H1 (cell line): ENCODE measurements at regions not wholly inside any gene's neighbourhood (a gene's known extent, or its start where the extent isn't known, plus 50 kb on each side); places are given as distances from the start of the nearest gene placed in this dataset.

Experiments used
- CTCF ChIA-PET: fragments of 300-600 bp; sonication (Branson Sonifier 250); formaldehyde crosslinking; loops from one replicate; lab custom pipeline; 2021; ENCODE audit not compliant: partially characterized antibody; lab: Charles Lee
- POLR2A ChIA-PET: fragments of 300-600 bp; sonication (Branson Sonifier 250); formaldehyde crosslinking; loops from one replicate; lab custom pipeline; 2021; ENCODE audit warnings: inconsistent platforms; ENCODE audit not compliant: partially characterized antibody; lab: Charles Lee
- DNase-seq, 2 experiments: peaks; one replicate each; pipeline versions ENCODE4 v3.0.0 to v3.0.0-alpha.2; 2010 to 2022; ENCODE audit warnings: low spot score in 2 of 2, low read depth in 1 of 2, mixed read lengths in 1 of 2
- FAIRE-seq: peaks from 2 replicates; lab custom pipeline; 2011; peaks lifted over from hg19 to GRCh38; lab: Jason Lieb, UNC
- H2AFZ ChIP-seq: 2 replicates; pipeline ENCODE4 v1.8.1; 2012; ENCODE audit warnings: low read length, inconsistent platforms
- H2AK5ac ChIP-seq: 2 replicates; pipeline ENCODE4 v1.6.1; 2013; ENCODE audit warnings: low read depth, low read length
- H2BK120ac ChIP-seq: replicated peaks from 2 replicates; pipeline ENCODE3; 2013; ENCODE audit warnings: low read depth, low read length, inconsistent platforms
- H2BK12ac ChIP-seq: 2 replicates; pipeline ENCODE4 v1.6.1; 2013; ENCODE audit warnings: low read depth, low read length
- H2BK15ac ChIP-seq: 2 replicates; pipeline ENCODE4 v1.6.1; 2013; ENCODE audit warnings: low read length
- H2BK20ac ChIP-seq: 2 replicates; pipeline ENCODE4 v1.6.1; 2013; ENCODE audit warnings: low read length
- H2BK5ac ChIP-seq: 2 replicates; pipeline ENCODE4 v1.6.1; 2013; ENCODE audit warnings: low read depth, low read length
- H3K14ac ChIP-seq: 2 replicates; pipeline ENCODE4 v1.6.1; 2013; ENCODE audit warnings: inconsistent platforms; ENCODE audit not compliant: insufficient read length
- H3K18ac ChIP-seq: 2 replicates; pipeline ENCODE4 v1.6.1; 2013; ENCODE audit warnings: low read length; ENCODE audit errors: extremely low read depth
- H3K23ac ChIP-seq: 2 replicates; pipeline ENCODE4 v1.6.1; 2013; ENCODE audit warnings: inconsistent platforms; ENCODE audit not compliant: insufficient read length
- H3K23me2 ChIP-seq: 2 replicates; pipeline ENCODE4 v1.6.1; 2013; ENCODE audit warnings: low read depth, low read length
- H3K27ac ChIP-seq: 2 replicates; pipeline ENCODE4 v1.6.1; 2011; ENCODE audit warnings: low read depth, low read length, inconsistent platforms
- H3K27me3 ChIP-seq, 4 experiments: replicated peaks in 1 of 4; 1 replicate in 1 of 4; 2 replicates in 3 of 4; pipeline versions ENCODE4 v1.6.1 to v1.8.1; 2011 to 2013; ENCODE audit warnings: low read length in 3 of 4, mild to moderate bottlenecking in 3 of 4, inconsistent platforms in 2 of 4, mixed read lengths in 2 of 4, moderate library complexity in 1 of 4; ENCODE audit not compliant: control insufficient read depth in 3 of 4, insufficient read depth in 3 of 4; ENCODE audit errors: extremely low read depth in 1 of 4
- H3K36me3 ChIP-seq, 4 experiments: 2 replicates each; pipeline versions ENCODE4 v1.6.1 to v1.8.1; 2011 to 2013; ENCODE audit warnings: mild to moderate bottlenecking in 4 of 4, low read length in 3 of 4, moderate library complexity in 2 of 4, control low read depth in 1 of 4, inconsistent platforms in 1 of 4; ENCODE audit not compliant: insufficient read depth in 4 of 4, control insufficient read depth in 2 of 4
- H3K4ac ChIP-seq: replicated peaks from 2 replicates; pipeline ENCODE3; 2013; ENCODE audit warnings: low read length, low read depth, mixed read lengths, inconsistent platforms; ENCODE audit not compliant: insufficient read length
- H3K4me1 ChIP-seq, 4 experiments: replicated peaks in 1 of 4; 1 replicate in 1 of 4; 2 replicates in 3 of 4; pipeline versions ENCODE4 v1.6.1 to v1.8.1; 2011 to 2013; ENCODE audit warnings: low read length in 3 of 4, inconsistent platforms in 2 of 4, mixed read lengths in 1 of 4; ENCODE audit not compliant: insufficient read depth in 4 of 4, control insufficient read depth in 3 of 4
- H3K4me2 ChIP-seq, 2 experiments: 2 replicates each; pipeline versions ENCODE4 v1.6.1 to v1.8.1; 2011 to 2013; ENCODE audit warnings: low read depth in 2 of 2, low read length in 2 of 2, control low read depth in 1 of 2, inconsistent platforms in 1 of 2, mild to moderate bottlenecking in 1 of 2; ENCODE audit not compliant: insufficient read depth in 1 of 2
- H3K4me3 ChIP-seq, 4 experiments: fragments of 200-600, 300-600 bp in 1 of 4; sonication (generic), shearing (Covaris generic), sonication (Bioruptor Twin) in 1 of 4; 2 replicates each; pipeline versions ENCODE4 v1.5.1 to v1.8.1; 2011 to 2016; ENCODE audit warnings: low read length in 4 of 4, low read depth in 3 of 4, control low read depth in 2 of 4, inconsistent platforms in 2 of 4, mild to moderate bottlenecking in 2 of 4, mixed read lengths in 1 of 4, moderate library complexity in 1 of 4; ENCODE audit not compliant: insufficient read depth in 2 of 4; ENCODE audit errors: extremely low read depth in 1 of 4
- H3K56ac ChIP-seq: replicated peaks from 2 replicates; pipeline ENCODE3; 2013; ENCODE audit warnings: low read depth, mild to moderate bottlenecking, mixed read lengths, low read length, inconsistent platforms; ENCODE audit not compliant: insufficient read length
- H3K79me1 ChIP-seq: 2 replicates; pipeline ENCODE4 v1.6.1; 2013; ENCODE audit warnings: low read depth, low read length, control low read depth
- H3K79me2 ChIP-seq, 2 experiments: 2 replicates each; pipeline versions ENCODE4 v1.6.1 to v1.8.1; 2012 to 2013; ENCODE audit warnings: low read length in 2 of 2, mild to moderate bottlenecking in 2 of 2, inconsistent platforms in 1 of 2; ENCODE audit not compliant: insufficient read depth in 2 of 2, control insufficient read depth in 1 of 2
- H3K9ac ChIP-seq, 4 experiments: replicated peaks in 1 of 4; 1 replicate in 1 of 4; 2 replicates in 3 of 4; pipeline versions ENCODE4 v1.6.1 to v1.8.1; 2011 to 2013; ENCODE audit warnings: low read depth in 3 of 4, low read length in 3 of 4, control low read depth in 2 of 4, mild to moderate bottlenecking in 2 of 4, moderate library complexity in 2 of 4, inconsistent platforms in 1 of 4; ENCODE audit errors: extremely low read depth in 1 of 4
- H3K9me3 ChIP-seq, 2 experiments: 2 replicates each; pipeline versions ENCODE4 v1.6.1 to v1.8.1; 2012 to 2013; ENCODE audit warnings: mild to moderate bottlenecking in 2 of 2, moderate library complexity in 2 of 2, control low read depth in 1 of 2, inconsistent platforms in 1 of 2, low read depth in 1 of 2, low read length in 1 of 2, mixed read lengths in 1 of 2; ENCODE audit not compliant: insufficient read depth in 2 of 2
- H4K20me1 ChIP-seq, 2 experiments: replicated peaks in 1 of 2; 2 replicates each; pipeline versions ENCODE3 to v1.8.1; 2011 to 2013; ENCODE audit warnings: inconsistent platforms in 2 of 2, low read length in 2 of 2, mild to moderate bottlenecking in 1 of 2; ENCODE audit not compliant: insufficient read depth in 2 of 2, control insufficient read depth in 1 of 2
- H4K5ac ChIP-seq: 2 replicates; pipeline ENCODE4 v1.6.1; 2013; ENCODE audit warnings: low read length, low read depth, mixed read lengths, inconsistent platforms; ENCODE audit not compliant: insufficient read length
- H4K8ac ChIP-seq: 2 replicates; pipeline ENCODE4 v1.8.0; 2013; ENCODE audit warnings: mild to moderate bottlenecking, moderate library complexity, low read length, inconsistent platforms; ENCODE audit not compliant: insufficient read depth; ENCODE audit errors: extremely low read depth
- H4K91ac ChIP-seq: replicated peaks from 2 replicates; pipeline ENCODE3; 2013; ENCODE audit warnings: low read length, mixed read lengths, inconsistent platforms; ENCODE audit not compliant: insufficient read length
- TCF12 ChIP-seq: IDR thresholded peaks from 2 replicates; pipeline ENCODE4 v1.6.1; 2011; ENCODE audit warnings: low read depth, mild to moderate bottlenecking, low read length
- TEAD4 ChIP-seq: IDR thresholded peaks from 2 replicates; pipeline ENCODE4 v1.6.1; 2012; ENCODE audit warnings: low read depth, low read length, inconsistent platforms, mixed read lengths
- WGBS, 2 experiments: shearing (Covaris generic) in 1 of 2; methylation state at CpG; one replicate each; pipeline versions ENCODE4 v1.1.6 to v1.1.7; 2013 to 2015; ENCODE audit warnings: low lambda C conversion rate in 2 of 2, mixed read lengths in 2 of 2, inconsistent platforms in 1 of 2, low coverage in 1 of 2, missing lambda C conversion rate in 1 of 2; ENCODE audit not compliant: insufficient replicate concordance in 2 of 2, insufficient coverage in 1 of 2, insufficient read length in 1 of 2; ENCODE audit errors: extremely low coverage in 1 of 2, missing lambda C conversion rate in 1 of 2; 5-methylcytosine and 5-hydroxymethylcytosine counted together

- no peak overlapping the region for H4K5ac ChIP-seq
- no peaks in the 10 kb centered on the region for H4K20me1 ChIP-seq
- no peaks in the 10 kb centered on the region for H3K27me3 ChIP-seq
- H3K4ac ChIP-seq, result no peak overlapping the region
- no peak overlapping the region for H3K23ac ChIP-seq
- DNase-seq (no peak), FAIRE-seq (no peak)
- POLR2A ChIA-PET, result no interaction called here
- H2BK5ac ChIP-seq, result no peak overlapping the region
- H3K27ac ChIP-seq, result no peak overlapping the region
- WGBS, 2 experiments, result 89% methylated on average over 8 of the region's 8 CpGs; no CpG with 5 or more reads in 1 of the 2 experiments
- no peaks in the 10 kb centered on the region for H3K79me2 ChIP-seq
- no peak overlapping the region for H2BK20ac ChIP-seq
- H3K36me3 ChIP-seq, result no peaks in the 10 kb centered on the region
- no peak overlapping the region for H3K4me2 ChIP-seq
- no peaks in the 10 kb centered on the region for H3K9me3 ChIP-seq
- no peak overlapping the region for H2BK12ac ChIP-seq
- H3K18ac ChIP-seq, result no peak overlapping the region
- H3K23me2 ChIP-seq, result peaks cover 2% of the 10 kb centered on the region; the same call in 1 of the 2 replicates
- CTCF ChIA-PET, result no interaction called here
- TF ChIP-seq TCF12 (no peak), TEAD4 (no peak)
- H4K8ac ChIP-seq, result no peak overlapping the region
- no peak overlapping the region for H3K56ac ChIP-seq
- H2AFZ ChIP-seq, result no peak overlapping the region
- no peak overlapping the region for H3K4me3 ChIP-seq
- H3K4me1 ChIP-seq, result peaks cover 0 to 2% (median 0%) of the 10 kb centered on the region in 4 experiments; a peak in 1 of 7 replicates
- no peak overlapping the region for H2AK5ac ChIP-seq
- H2BK15ac ChIP-seq, result no peak overlapping the region
- no peak overlapping the region for H3K14ac ChIP-seq
- H3K9ac ChIP-seq, result no peak overlapping the region
- H4K91ac ChIP-seq, result no peak overlapping the region
- peaks cover 2% of the 10 kb centered on the region; the same call in 1 of the 2 replicates for H3K79me1 ChIP-seq
- no peak overlapping the region for H2BK120ac ChIP-seq
These were observed 60.9 kb upstream of the SALL3 start for GRCh38 chr18:78918707-78919106.
